Activated CD4-positive, alpha-beta memory T cell treated with anti-CD3 and anti-CD28 coated beads for 36 hours (primary cell): ENCODE measurements at regions not wholly inside any gene's neighbourhood (a gene's known extent, or its start where the extent isn't known, plus 50 kb on each side); places are given as distances from the start of the nearest gene placed in this dataset.

Source experiments
- CTCF ChIA-PET: fragments of 350-600 bp; sonication (Branson Sonifier 250); formaldehyde crosslinking; loops from one replicate; lab custom pipeline; 2021; ENCODE audit warnings: antibody characterized with exemption, inconsistent platforms; lab: Charles Lee
- POLR2A ChIA-PET: fragments of 350-600 bp; sonication (Branson Sonifier 250); formaldehyde crosslinking; loops from one replicate; lab custom pipeline; 2021; ENCODE audit warnings: antibody characterized with exemption; lab: Charles Lee
- DNase-seq: peaks from one replicate; pipeline ENCODE4 v3.0.0-alpha.2; 2020
- H3K27ac Mint-ChIP-seq: one replicate; pipeline ENCODE4 v1.8.0; 2021; ENCODE audit warnings: mixed read lengths
- H3K27me3 Mint-ChIP-seq: one replicate; pipeline ENCODE4 v1.8.0; 2021; ENCODE audit warnings: mixed read lengths
- H3K36me3 Mint-ChIP-seq: one replicate; pipeline ENCODE4 v1.8.0; 2021; ENCODE audit warnings: mixed read lengths
- H3K4me1 Mint-ChIP-seq: one replicate; pipeline ENCODE4 v1.8.0; 2021; ENCODE audit warnings: low read depth, mixed read lengths
- H3K4me3 Mint-ChIP-seq: one replicate; pipeline ENCODE4 v1.8.0; 2021; ENCODE audit warnings: mild to moderate bottlenecking, mixed read lengths
- H3K9me3 Mint-ChIP-seq: one replicate; pipeline ENCODE4 v1.8.0; 2021; ENCODE audit warnings: mixed read lengths
- intact Hi-C: fragments of 100-400 bp; cut with micrococcal nuclease; formaldehyde crosslinking; loops from one replicate; pipeline ENCODE4 v1.15.1; 2023

DNA sequence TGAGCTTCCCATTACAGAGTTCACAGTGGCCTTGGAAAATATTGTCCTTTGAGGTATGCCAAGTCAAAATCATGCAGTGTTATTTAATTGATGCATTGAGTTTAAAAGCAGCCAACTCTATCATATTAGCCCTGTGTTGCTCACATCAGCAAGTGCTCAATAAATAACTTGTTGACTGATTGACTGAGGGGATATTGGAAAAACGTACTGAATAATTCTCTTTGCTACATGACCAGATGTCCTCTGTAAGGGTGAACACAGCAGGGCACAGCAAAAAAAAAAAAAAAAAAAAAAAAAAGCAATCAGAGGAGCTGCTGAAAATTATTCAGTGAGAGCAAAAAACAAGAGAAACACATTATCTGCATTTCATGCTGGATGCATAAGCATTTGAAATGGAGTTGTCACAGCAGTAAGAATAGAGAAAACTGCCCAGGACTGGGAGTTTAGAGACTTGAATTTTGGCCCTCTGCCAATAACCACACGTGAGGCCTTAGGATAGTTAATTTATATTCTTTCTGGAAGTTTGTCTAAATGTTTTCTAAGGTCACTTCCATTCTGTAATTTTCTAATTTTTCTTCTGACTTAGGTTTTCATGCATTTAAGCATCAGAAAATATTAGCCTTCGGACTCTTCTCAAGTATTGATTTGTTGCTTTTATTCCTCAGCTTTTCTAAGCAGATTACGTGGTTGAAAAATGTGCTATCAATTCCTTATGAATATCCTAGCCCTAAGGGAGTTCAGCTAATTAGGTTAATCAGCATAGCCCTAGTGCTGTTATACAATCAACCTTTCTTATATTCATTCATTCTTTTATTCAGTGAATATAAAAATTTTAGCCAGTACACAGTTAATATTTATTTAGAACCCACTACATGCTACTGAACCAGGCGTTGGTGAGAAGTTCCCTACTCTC lies 246.8 kb upstream of the STXBP5 start:
- Mint-ChIP-seq H3K9me3 (no peaks in the 10 kb centered on the region), H3K27me3 (no peaks in the 10 kb centered on the region), H3K4me1 (no peaks in the 10 kb centered on the region), H3K27ac (no peak overlapping the region), H3K36me3 (no peaks in the 10 kb centered on the region), H3K4me3 (no peak overlapping the region)
- POLR2A ChIA-PET, result no interaction called here
- DNase-seq, result no peak
- CTCF ChIA-PET, result no interaction called here
- intact Hi-C loops, result no loop called here

DNA sequence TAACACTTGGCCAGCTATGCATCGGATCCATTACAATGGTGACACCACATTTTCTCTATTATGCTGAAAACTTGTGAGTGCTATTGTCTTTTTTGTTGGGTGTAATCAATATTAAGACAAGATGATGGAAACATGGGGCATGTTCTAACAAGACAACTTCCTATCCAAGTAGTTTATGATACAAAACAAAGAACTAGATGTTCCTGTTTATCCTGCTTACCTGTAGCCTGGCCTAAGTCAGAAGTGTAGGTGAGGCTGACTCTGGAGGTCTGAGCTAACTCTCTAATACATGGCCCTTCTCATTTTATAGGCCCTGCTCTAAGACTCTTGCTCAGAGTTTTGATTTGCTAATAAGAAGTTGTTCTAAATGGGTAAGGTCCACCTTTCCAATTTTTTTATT lies 242.4 kb upstream of the STXBP5 start:
- ChIA-PET POLR2A (no interaction called here), CTCF (no interaction called here)
- Mint-ChIP-seq H3K36me3 (peaks cover 8% of the 10 kb centered on the region), H3K4me3 (no peak overlapping the region), H3K27ac (no peak overlapping the region), H3K4me1 (no peaks in the 10 kb centered on the region), H3K27me3 (no peaks in the 10 kb centered on the region), H3K9me3 (peaks cover 23% of the 10 kb centered on the region)
- no peak for DNase-seq
- intact Hi-C loops, result no loop called here

DNA sequence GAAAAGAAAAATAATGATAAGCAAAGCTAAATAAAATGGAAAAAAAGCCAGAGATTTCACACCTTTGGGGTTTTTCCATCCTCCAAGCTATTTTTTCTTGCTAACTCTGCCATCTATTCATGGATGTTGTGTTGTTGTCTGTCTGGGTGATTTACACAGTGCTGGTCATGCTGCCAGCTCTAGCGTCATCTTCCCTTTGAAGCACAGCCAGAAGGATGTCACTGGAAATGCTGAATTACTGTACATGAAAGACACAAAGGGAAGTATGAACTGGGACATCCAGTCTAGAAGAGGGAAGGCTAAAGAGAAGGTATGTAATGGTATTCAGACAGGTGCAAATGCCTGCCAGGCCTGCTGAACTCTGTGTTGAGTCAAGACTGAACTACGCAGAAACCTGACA lies 241.9 kb upstream of the STXBP5 start:
- Mint-ChIP-seq H3K4me1 (no peaks in the 10 kb centered on the region), H3K36me3 (peaks cover 8% of the 10 kb centered on the region), H3K9me3 (peaks cover 23% of the 10 kb centered on the region), H3K4me3 (no peak overlapping the region), H3K27ac (no peak overlapping the region), H3K27me3 (no peaks in the 10 kb centered on the region)
- CTCF ChIA-PET, result no interaction called here
- POLR2A ChIA-PET, result no interaction called here
- no peak for DNase-seq
- intact Hi-C loops, result no loop called here

DNA sequence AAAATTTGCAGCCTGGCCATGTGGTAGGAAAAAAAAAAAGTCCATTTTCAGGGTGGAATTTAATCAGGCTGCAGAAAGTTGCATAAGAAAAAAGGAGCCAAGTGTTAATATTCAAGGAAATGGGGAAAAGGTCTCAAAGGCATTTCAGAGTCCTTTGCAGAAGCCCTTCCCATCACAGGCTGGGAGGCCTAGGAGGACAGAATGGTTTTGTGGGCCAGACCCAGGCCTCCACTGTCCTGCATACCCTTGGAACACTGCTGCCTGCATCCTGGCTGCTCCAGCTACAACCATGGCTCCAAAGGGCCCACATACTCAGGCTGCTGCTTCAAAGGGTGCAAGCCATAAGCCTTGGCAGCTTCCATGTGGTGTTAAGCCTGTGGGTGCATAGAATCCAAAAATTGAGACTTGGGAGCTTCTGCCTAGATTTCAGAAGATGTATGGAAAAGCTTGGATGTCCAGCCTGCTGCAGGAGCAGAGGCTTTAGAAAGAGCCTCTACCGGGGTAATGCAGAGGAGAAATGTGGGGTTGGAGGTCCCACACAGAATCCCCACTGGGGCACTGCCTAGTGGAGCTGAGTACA lies 239.0 kb upstream of the STXBP5 start:
- no peak for DNase-seq
- intact Hi-C loops, result no loop called here
- H3K9me3 Mint-ChIP-seq, result peaks cover 23% of the 10 kb centered on the region
- ChIA-PET POLR2A (no interaction called here), CTCF (no interaction called here)
- H3K27ac Mint-ChIP-seq, result no peak overlapping the region
- H3K36me3 Mint-ChIP-seq, result peaks cover 8% of the 10 kb centered on the region
- no peak overlapping the region for H3K4me3 Mint-ChIP-seq
- H3K4me1 Mint-ChIP-seq, result no peaks in the 10 kb centered on the region
- no peaks in the 10 kb centered on the region for H3K27me3 Mint-ChIP-seq

DNA sequence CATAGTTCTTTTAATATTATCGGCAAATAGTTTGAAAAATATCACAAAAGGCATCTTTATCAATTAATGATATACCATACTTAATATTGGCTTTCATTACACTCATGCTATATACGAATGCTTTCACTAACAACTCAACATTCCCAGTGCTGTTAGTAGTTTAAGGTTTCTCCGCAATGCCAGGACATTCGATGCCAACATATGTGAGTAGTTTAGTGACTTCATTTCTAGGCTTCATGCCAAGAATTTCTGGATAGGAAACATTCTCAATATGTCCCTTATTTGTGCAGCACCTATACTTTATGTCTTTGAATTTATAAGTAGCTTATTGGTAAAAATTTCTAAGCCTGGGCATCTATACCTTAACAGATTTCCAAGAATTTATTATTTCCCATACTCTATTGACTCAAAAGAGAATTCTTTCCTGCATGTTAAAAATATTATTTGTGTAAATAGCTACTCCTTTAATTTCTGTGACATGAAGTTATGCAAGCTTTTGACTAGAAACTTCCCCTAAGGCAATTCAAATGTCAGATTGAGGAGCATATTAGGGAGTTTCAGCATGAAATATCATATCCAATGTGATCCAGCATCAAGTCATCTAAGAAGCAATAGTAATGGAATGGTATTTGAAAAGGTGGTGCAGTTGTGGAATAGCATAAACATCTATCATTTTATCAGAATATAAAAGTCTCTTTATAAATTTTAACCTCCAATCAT lies 236.0 kb upstream of the STXBP5 start:
- ChIA-PET POLR2A (no interaction called here), CTCF (interaction anchor here (0.7 kb wide), 1 partner anchor 22 kb away, joined by 3 read pairs; no protein-coding TSS in a partner anchor)
- no peaks in the 10 kb centered on the region for H3K4me1 Mint-ChIP-seq
- H3K27me3 Mint-ChIP-seq, result no peaks in the 10 kb centered on the region
- intact Hi-C loops, result no loop called here
- no peak for DNase-seq
- peaks cover 8% of the 10 kb centered on the region for H3K36me3 Mint-ChIP-seq
- no peak overlapping the region for H3K27ac Mint-ChIP-seq
- no peak overlapping the region for H3K4me3 Mint-ChIP-seq
- H3K9me3 Mint-ChIP-seq, result peaks cover 23% of the 10 kb centered on the region

DNA sequence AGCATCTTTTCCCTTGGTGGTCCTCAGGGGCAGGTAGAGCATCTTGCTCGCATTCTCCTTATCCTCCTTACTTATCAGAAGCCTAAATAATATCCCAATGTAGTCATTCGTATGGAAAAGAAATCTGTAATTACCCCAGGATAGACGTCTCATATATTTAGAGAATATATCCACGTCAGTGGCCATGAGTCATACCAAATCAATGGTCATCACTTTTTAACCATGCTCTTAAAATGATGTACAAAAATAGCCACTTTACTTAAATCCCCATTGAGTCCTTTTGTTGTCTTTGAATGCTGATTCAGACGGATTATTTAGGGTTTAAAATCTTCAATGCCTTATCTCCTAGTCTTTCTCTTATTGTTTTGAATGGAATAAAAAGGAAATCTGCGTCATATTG lies 231.7 kb upstream of the STXBP5 start:
- Mint-ChIP-seq H3K27ac (no peak overlapping the region), H3K9me3 (no peaks in the 10 kb centered on the region), H3K4me3 (no peak overlapping the region), H3K36me3 (no peaks in the 10 kb centered on the region), H3K27me3 (no peaks in the 10 kb centered on the region), H3K4me1 (no peaks in the 10 kb centered on the region)
- CTCF ChIA-PET, result no interaction called here
- no peak for DNase-seq
- intact Hi-C loops, result no loop called here
- POLR2A ChIA-PET, result no interaction called here

DNA sequence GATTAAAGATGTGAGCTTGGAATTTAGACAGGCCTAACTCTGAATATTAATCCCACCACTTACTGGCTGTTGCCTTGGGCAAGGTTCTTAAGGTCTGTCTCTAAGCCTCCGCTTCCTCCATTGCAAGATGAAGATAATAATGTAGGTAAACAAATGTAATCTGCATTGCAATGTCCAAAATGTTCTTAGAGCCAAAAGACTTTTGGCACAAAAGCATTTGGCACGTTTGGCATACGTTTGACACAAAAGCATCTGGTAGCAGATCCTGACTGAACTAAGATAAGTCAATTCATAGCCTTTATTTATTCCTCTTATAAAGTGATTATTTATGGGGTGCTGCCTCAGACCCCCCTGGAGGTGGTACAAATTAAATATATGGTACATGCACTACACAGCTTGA lies 229.9 kb upstream of the STXBP5 start:
- intact Hi-C loops, result no loop called here
- Mint-ChIP-seq H3K36me3 (no peaks in the 10 kb centered on the region), H3K27ac (no peak overlapping the region), H3K9me3 (no peaks in the 10 kb centered on the region), H3K27me3 (peaks cover 2% of the 10 kb centered on the region), H3K4me1 (no peaks in the 10 kb centered on the region), H3K4me3 (no peak overlapping the region)
- POLR2A ChIA-PET, result no interaction called here
- CTCF ChIA-PET, result no interaction called here
- no peak for DNase-seq

DNA sequence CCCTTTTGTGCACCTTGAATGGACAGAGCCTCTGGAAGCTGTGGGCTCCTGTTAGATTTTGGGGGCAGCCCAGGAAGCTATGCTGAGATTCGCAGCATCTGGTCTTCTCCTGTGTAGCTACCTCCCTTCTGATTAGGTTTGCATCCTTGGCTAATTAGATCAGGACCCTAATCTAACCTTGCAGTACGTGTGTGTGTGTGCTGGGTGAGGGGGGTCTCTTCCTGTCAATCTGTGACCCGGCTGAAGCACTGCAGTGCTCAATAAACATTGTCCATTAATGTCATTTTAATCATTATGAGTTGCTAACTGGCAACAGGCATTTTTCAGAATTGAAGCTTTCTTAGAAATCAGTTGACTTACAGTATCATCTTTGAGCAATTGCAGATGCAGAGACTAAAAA lies 229.1 kb upstream of the STXBP5 start:
- no peaks in the 10 kb centered on the region for H3K9me3 Mint-ChIP-seq
- H3K36me3 Mint-ChIP-seq, result no peaks in the 10 kb centered on the region
- CTCF ChIA-PET, result no interaction called here
- peaks cover 2% of the 10 kb centered on the region for H3K27me3 Mint-ChIP-seq
- intact Hi-C loops, result no loop called here
- no peaks in the 10 kb centered on the region for H3K4me1 Mint-ChIP-seq
- POLR2A ChIA-PET, result no interaction called here
- H3K4me3 Mint-ChIP-seq, result no peak overlapping the region
- H3K27ac Mint-ChIP-seq, result no peak overlapping the region
- no peak for DNase-seq

DNA sequence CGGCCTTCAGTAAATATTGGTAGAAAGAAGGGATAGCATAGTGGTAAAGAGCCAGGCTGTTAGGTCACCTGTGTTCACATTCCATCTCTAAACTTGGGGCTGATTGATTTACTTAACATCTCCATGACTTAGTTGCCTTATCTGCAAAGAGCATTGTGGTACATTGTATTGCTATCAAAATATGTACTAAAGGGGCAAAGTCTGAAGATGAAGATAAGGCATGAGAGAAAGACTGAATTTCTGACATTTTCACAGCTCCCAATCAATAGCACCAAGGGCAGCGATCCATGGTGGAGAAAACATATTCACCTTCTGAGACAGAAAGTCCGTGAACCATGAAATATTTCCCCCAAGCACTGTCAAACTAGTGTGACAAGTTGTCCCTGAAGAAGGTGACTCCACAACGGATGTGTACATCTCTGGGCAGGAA lies 223.3 kb upstream of the STXBP5 start:
- ChIA-PET CTCF (no interaction called here), POLR2A (no interaction called here)
- Mint-ChIP-seq H3K27ac (no peak overlapping the region), H3K9me3 (no peaks in the 10 kb centered on the region), H3K4me1 (no peaks in the 10 kb centered on the region), H3K4me3 (no peak overlapping the region), H3K36me3 (no peaks in the 10 kb centered on the region), H3K27me3 (peaks cover 2% of the 10 kb centered on the region)
- intact Hi-C loops, result no loop called here
- no peak for DNase-seq

DNA sequence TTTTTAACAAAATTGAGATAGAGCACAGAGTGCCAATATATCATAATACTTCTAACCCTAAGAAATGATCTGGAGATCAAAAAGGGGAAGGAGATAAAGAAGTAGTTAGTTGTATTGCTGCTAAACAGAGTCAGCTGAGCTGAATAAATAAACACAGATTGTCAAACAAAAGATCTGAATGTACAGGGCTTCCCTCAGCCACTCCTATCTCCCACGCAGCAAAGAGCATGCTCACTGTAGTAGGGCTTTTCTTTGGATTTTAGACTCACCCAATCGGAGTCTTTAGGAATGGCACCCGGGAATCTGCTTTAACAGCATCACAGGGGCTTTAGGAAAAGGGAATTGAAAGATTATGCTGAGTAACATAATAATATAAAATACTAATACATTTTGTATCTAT lies 222.2 kb upstream of the STXBP5 start:
- no peaks in the 10 kb centered on the region for H3K36me3 Mint-ChIP-seq
- H3K9me3 Mint-ChIP-seq, result peaks cover under 1% of the 10 kb centered on the region
- H3K27ac Mint-ChIP-seq, result no peak overlapping the region
- ChIA-PET CTCF (no interaction called here), POLR2A (no interaction called here)
- no peak overlapping the region for H3K4me3 Mint-ChIP-seq
- intact Hi-C loops, result no loop called here
- H3K4me1 Mint-ChIP-seq, result no peaks in the 10 kb centered on the region
- peaks cover 2% of the 10 kb centered on the region for H3K27me3 Mint-ChIP-seq
- DNase-seq, result no peak

DNA sequence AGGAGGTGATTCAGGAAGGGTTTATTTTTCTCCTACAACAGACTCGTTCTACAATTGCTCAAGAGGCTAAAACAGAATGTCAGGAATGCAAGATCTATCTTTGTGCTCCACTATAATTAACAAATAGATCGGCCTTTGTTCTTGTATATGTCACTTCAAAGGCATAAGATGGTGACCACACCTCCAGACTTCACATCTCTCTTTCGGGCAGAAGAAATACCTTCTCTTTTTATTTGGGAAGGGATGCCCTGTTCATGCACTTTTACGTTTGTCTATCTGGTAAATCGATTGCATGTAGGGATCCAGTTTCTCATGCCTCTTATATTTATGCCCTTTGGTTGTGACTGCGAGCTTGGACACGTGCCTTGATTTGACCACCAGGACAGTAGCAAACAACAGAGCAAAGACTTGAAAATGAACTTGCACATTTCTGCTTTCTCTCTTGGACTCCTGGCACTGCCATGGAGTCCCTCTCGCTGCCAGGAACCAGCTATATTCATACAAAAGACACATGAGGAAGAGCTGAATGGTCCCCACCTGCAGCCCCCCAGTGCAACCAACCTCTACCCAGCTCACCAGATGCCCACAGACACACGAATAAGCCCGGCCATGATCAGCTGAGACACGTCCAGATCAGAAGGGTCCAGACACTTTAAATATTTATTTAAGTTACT lies 219.8 kb upstream of the STXBP5 start:
- no peak overlapping the region for H3K4me3 Mint-ChIP-seq
- no peaks in the 10 kb centered on the region for H3K36me3 Mint-ChIP-seq
- DNase-seq, result no peak
- H3K27me3 Mint-ChIP-seq, result no peaks in the 10 kb centered on the region
- ChIA-PET CTCF (no interaction called here), POLR2A (no interaction called here)
- no peak overlapping the region for H3K27ac Mint-ChIP-seq
- peaks cover 4% of the 10 kb centered on the region for H3K9me3 Mint-ChIP-seq
- no peaks in the 10 kb centered on the region for H3K4me1 Mint-ChIP-seq
- intact Hi-C loops, result no loop called here

DNA sequence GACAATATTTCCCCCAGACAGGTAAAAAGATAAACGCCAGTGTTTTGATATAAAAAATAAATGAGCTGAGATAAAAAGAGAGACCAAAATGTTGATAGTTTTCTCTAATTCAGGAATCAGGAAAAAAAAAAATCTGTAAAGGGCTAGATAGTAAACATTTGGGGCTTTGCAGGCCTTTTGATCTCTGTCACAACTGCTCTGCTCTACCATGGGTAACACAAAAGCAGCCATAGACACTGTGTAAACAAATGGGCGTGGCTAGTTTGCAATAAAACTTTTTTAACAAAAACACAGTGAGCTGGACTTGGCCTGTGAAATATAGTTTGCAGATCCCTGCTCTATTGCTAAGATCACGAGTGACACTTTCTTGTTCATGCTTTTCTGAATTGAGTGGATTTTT lies 219.1 kb upstream of the STXBP5 start:
- intact Hi-C loops, result no loop called here
- no peak overlapping the region for H3K27ac Mint-ChIP-seq
- peaks cover 4% of the 10 kb centered on the region for H3K9me3 Mint-ChIP-seq
- H3K4me1 Mint-ChIP-seq, result no peaks in the 10 kb centered on the region
- H3K4me3 Mint-ChIP-seq, result no peak overlapping the region
- H3K27me3 Mint-ChIP-seq, result no peaks in the 10 kb centered on the region
- ChIA-PET CTCF (no interaction called here), POLR2A (no interaction called here)
- DNase-seq, result no peak
- H3K36me3 Mint-ChIP-seq, result no peaks in the 10 kb centered on the region
